ENCODE measurements at regions not wholly inside any gene's neighbourhood (a gene's known extent, or its start where the extent isn't known, plus 50 kb on each side); places are given as distances from the start of the nearest gene placed in this dataset.

GRCh38 chr13:76421011-76421410 lies 465.2 kb downstream of the KCTD12 start:
- no peaks in the 10 kb centered on the region for H3K79me2 ChIP-seq (ENCODE audit: insufficient read depth)
- H3K9ac ChIP-seq = no peak overlapping the region
- H3K4me3 ChIP-seq = no peak overlapping the region
- H3K36me3 ChIP-seq (ENCODE audit: low read depth) = no peaks in the 10 kb centered on the region
- no peaks in the 10 kb centered on the region for H3F3A ChIP-seq (ENCODE audit: insufficient read depth)
- no peak for DNase-seq
- no peak overlapping the region for H2AFZ ChIP-seq
- no peaks in the 10 kb centered on the region for H3K9me2 ChIP-seq (ENCODE audit: insufficient read depth)
- H4K20me1 ChIP-seq (ENCODE audit: insufficient read depth) = no peaks in the 10 kb centered on the region
- peaks cover 9% of the 10 kb centered on the region; the same call in 1 of the 2 replicates for H3K27me3 ChIP-seq (replicated peaks; ENCODE audit: insufficient read depth)
- no peaks in the 10 kb centered on the region for H3K4me1 ChIP-seq (ENCODE audit: insufficient read depth)
- no peak for TF ChIP-seq EZH2phosphoT487 (IDR thresholded peaks at IDR 0.05; ENCODE audit: insufficient read depth, low read depth)
- TF ChIP-seq EZH2 (IDR thresholded peaks at IDR 0.05; ENCODE audit: insufficient read depth, poor library complexity, severe bottlenecking) = no peak
- WGBS, 2 experiments (ENCODE audit: low coverage in 1 of 2, low lambda C conversion rate in 2 of 2, missing lambda C conversion rate in 2 of 2) = 60 to 78% methylated on average over 3 of the region's 3 CpGs
- no peak overlapping the region for H3K4me2 ChIP-seq (ENCODE audit: unreplicated experiment)
- H3K27ac ChIP-seq = no peak overlapping the region
- no peaks in the 10 kb centered on the region for H3K9me3 ChIP-seq (ENCODE audit: low read depth)
- in situ Hi-C loops (cut with MboI) = no loop called here

GRCh38 chr13:76418404-76418803 lies 467.8 kb downstream of the KCTD12 start:
- Histone ChIP-seq H3K4me3 (no peak overlapping the region), H3F3A (ENCODE audit: insufficient read depth) (no peaks in the 10 kb centered on the region), H3K4me1 (ENCODE audit: insufficient read depth) (no peaks in the 10 kb centered on the region), H3K9ac (no peak overlapping the region), H3K9me2 (ENCODE audit: insufficient read depth) (no peaks in the 10 kb centered on the region), H3K27ac (no peak overlapping the region), H3K36me3 (ENCODE audit: low read depth) (no peaks in the 10 kb centered on the region), H3K9me3 (ENCODE audit: low read depth) (no peaks in the 10 kb centered on the region), H3K4me2 (ENCODE audit: unreplicated experiment) (no peak overlapping the region), H3K79me2 (ENCODE audit: insufficient read depth) (no peaks in the 10 kb centered on the region), H4K20me1 (ENCODE audit: insufficient read depth) (no peaks in the 10 kb centered on the region), H3K27me3 (replicated peaks; ENCODE audit: insufficient read depth) (peaks cover 9% of the 10 kb centered on the region; the same call in 1 of the 2 replicates), H2AFZ (no peak overlapping the region)
- WGBS, 2 experiments (ENCODE audit: low coverage in 1 of 2, low lambda C conversion rate in 2 of 2, missing lambda C conversion rate in 2 of 2) = 13 to 29% methylated on average over 2 of the region's 2 CpGs
- DNase-seq = no peak
- TF ChIP-seq EZH2 (IDR thresholded peaks at IDR 0.05; ENCODE audit: insufficient read depth, poor library complexity, severe bottlenecking) (no peak), EZH2phosphoT487 (IDR thresholded peaks at IDR 0.05; ENCODE audit: insufficient read depth, low read depth) (no peak)
- in situ Hi-C loops (cut with MboI) = no loop called here

GRCh38 chr13:76414320-76414719 lies 471.9 kb downstream of the KCTD12 start:
- Histone ChIP-seq H3K9me3 (ENCODE audit: low read depth) (no peaks in the 10 kb centered on the region), H3K9me2 (ENCODE audit: insufficient read depth) (no peaks in the 10 kb centered on the region), H3K27me3 (replicated peaks; ENCODE audit: insufficient read depth) (0 out of 2 replicates have a peak, but pooled peaks cover 5% of the 10 kb centered on the region), H3K4me3 (no peak overlapping the region), H3K4me1 (ENCODE audit: insufficient read depth) (no peaks in the 10 kb centered on the region), H3K9ac (no peak overlapping the region), H4K20me1 (ENCODE audit: insufficient read depth) (no peaks in the 10 kb centered on the region), H3F3A (ENCODE audit: insufficient read depth) (no peaks in the 10 kb centered on the region), H3K27ac (no peak overlapping the region), H2AFZ (no peak overlapping the region), H3K36me3 (ENCODE audit: low read depth) (no peaks in the 10 kb centered on the region), H3K4me2 (ENCODE audit: unreplicated experiment) (no peak overlapping the region), H3K79me2 (ENCODE audit: insufficient read depth) (no peaks in the 10 kb centered on the region)
- TF ChIP-seq EZH2 (IDR thresholded peaks at IDR 0.05; ENCODE audit: insufficient read depth, poor library complexity, severe bottlenecking) (no peak), EZH2phosphoT487 (IDR thresholded peaks at IDR 0.05; ENCODE audit: insufficient read depth, low read depth) (no peak)
- in situ Hi-C loops (cut with MboI) = no loop called here
- DNase-seq = no peak
- 39 to 50% methylated on average over 2 of the region's 2 CpGs for WGBS, 2 experiments (ENCODE audit: low coverage in 1 of 2, low lambda C conversion rate in 2 of 2, missing lambda C conversion rate in 2 of 2)

- H3K79me2 ChIP-seq (ENCODE audit: insufficient read depth) = no peaks in the 10 kb centered on the region
- H3F3A ChIP-seq (ENCODE audit: insufficient read depth) = no peaks in the 10 kb centered on the region
- H3K9me3 ChIP-seq (ENCODE audit: low read depth) = no peaks in the 10 kb centered on the region
- H3K27me3 ChIP-seq (replicated peaks; ENCODE audit: insufficient read depth) = peaks cover 9% of the 10 kb centered on the region; the same call in 1 of the 2 replicates
- no peak overlapping the region for H3K9ac ChIP-seq
- no peak overlapping the region for H3K4me2 ChIP-seq (ENCODE audit: unreplicated experiment)
- H2AFZ ChIP-seq = no peak overlapping the region
- TF ChIP-seq EZH2phosphoT487 (IDR thresholded peaks at IDR 0.05; ENCODE audit: insufficient read depth, low read depth) = no peak
- no peak for TF ChIP-seq EZH2 (IDR thresholded peaks at IDR 0.05; ENCODE audit: insufficient read depth, poor library complexity, severe bottlenecking)
- H3K4me1 ChIP-seq (ENCODE audit: insufficient read depth) = no peaks in the 10 kb centered on the region
- DNase-seq = no peak
- no peaks in the 10 kb centered on the region for H3K9me2 ChIP-seq (ENCODE audit: insufficient read depth)
- H3K27ac ChIP-seq = no peak overlapping the region
- H3K4me3 ChIP-seq = no peak overlapping the region
- no peaks in the 10 kb centered on the region for H4K20me1 ChIP-seq (ENCODE audit: insufficient read depth)
- no peaks in the 10 kb centered on the region for H3K36me3 ChIP-seq (ENCODE audit: low read depth)
- in situ Hi-C loops (cut with MboI) = no loop called here
Observed at GRCh38 chr13:76406243-76406642, 480.0 kb downstream of the KCTD12 start.

GRCh38 chr13:76398425-76398824 lies 487.8 kb downstream of the KCTD12 start:
- Histone ChIP-seq H3K4me3 (no peak overlapping the region), H3K36me3 (ENCODE audit: low read depth) (no peaks in the 10 kb centered on the region), H2AFZ (no peak overlapping the region), H3F3A (ENCODE audit: insufficient read depth) (no peaks in the 10 kb centered on the region), H3K27me3 (replicated peaks; ENCODE audit: insufficient read depth) (peaks cover 14% of the 10 kb centered on the region; the same call in 1 of the 2 replicates), H3K9ac (no peak overlapping the region), H3K4me1 (ENCODE audit: insufficient read depth) (no peaks in the 10 kb centered on the region), H3K79me2 (ENCODE audit: insufficient read depth) (no peaks in the 10 kb centered on the region), H3K4me2 (ENCODE audit: unreplicated experiment) (no peak overlapping the region), H3K9me2 (ENCODE audit: insufficient read depth) (no peaks in the 10 kb centered on the region), H3K9me3 (ENCODE audit: low read depth) (no peaks in the 10 kb centered on the region), H3K27ac (no peak overlapping the region), H4K20me1 (ENCODE audit: insufficient read depth) (no peaks in the 10 kb centered on the region)
- TF ChIP-seq EZH2phosphoT487 (IDR thresholded peaks at IDR 0.05; ENCODE audit: insufficient read depth, low read depth) (no peak), EZH2 (IDR thresholded peaks at IDR 0.05; ENCODE audit: insufficient read depth, poor library complexity, severe bottlenecking) (no peak)
- peak; percentile 1 for DNase-seq
- in situ Hi-C loops (cut with MboI) = no loop called here
- 3 to 10% methylated on average over 1 of the region's 1 CpG for WGBS, 2 experiments (ENCODE audit: low coverage in 1 of 2, low lambda C conversion rate in 2 of 2, missing lambda C conversion rate in 2 of 2)
